Astrocyte (in vitro differentiated cells and primary cell): ENCODE measurements at regions not wholly inside any gene's neighbourhood (a gene's known extent, or its start where the extent isn't known, plus 50 kb on each side); places are given as distances from the start of the nearest gene placed in this dataset.

Experiments used
- DNase-seq: peaks from one replicate; pipeline ENCODE4 v3.0.0-alpha.2; 2010; ENCODE audit warnings: low read depth
- FAIRE-seq: peaks from 2 replicates; lab custom pipeline; 2011; peaks lifted over from hg19 to GRCh38; lab: Jason Lieb, UNC
- H2AFZ ChIP-seq: 2 replicates; pipeline ENCODE4 v1.6.0; 2012; ENCODE audit warnings: low read depth, low read length, inconsistent platforms
- H3K27ac ChIP-seq: 2 replicates; pipeline ENCODE4 v1.5.1; 2011; ENCODE audit warnings: low read depth, low read length, inconsistent platforms
- H3K27me3 ChIP-seq: 2 replicates; pipeline ENCODE4 v1.6.0; 2011; ENCODE audit warnings: low read length, inconsistent platforms; ENCODE audit not compliant: insufficient read depth
- H3K36me3 ChIP-seq: 2 replicates; pipeline ENCODE4 v1.5.1; 2011; ENCODE audit warnings: low read length, inconsistent platforms; ENCODE audit not compliant: insufficient read depth
- H3K4me1 ChIP-seq: 2 replicates; pipeline ENCODE4 v1.5.1; 2011; ENCODE audit warnings: low read length, inconsistent platforms; ENCODE audit not compliant: insufficient read depth
- H3K4me2 ChIP-seq: 2 replicates; pipeline ENCODE4 v1.6.0; 2012; ENCODE audit warnings: low read length, inconsistent platforms
- H3K4me3 ChIP-seq: 2 replicates; pipeline ENCODE4 v1.5.1; 2011; ENCODE audit warnings: low read depth, mild to moderate bottlenecking, low read length, inconsistent platforms; ENCODE audit not compliant: insufficient read depth
- H3K79me2 ChIP-seq: 2 replicates; pipeline ENCODE4 v1.6.0; 2012; ENCODE audit warnings: mild to moderate bottlenecking, low read length, inconsistent platforms; ENCODE audit not compliant: insufficient read depth
- H3K9ac ChIP-seq: 2 replicates; pipeline ENCODE4 v1.6.0; 2012; ENCODE audit warnings: mild to moderate bottlenecking, low read length, inconsistent platforms
- H3K9me3 ChIP-seq: 2 replicates; pipeline ENCODE4 v1.5.1; 2012; ENCODE audit warnings: low read depth, mild to moderate bottlenecking, low read length, inconsistent platforms; ENCODE audit not compliant: insufficient read depth
- H4K20me1 ChIP-seq: 2 replicates; pipeline ENCODE4 v1.6.0; 2012; ENCODE audit warnings: low read length, inconsistent platforms; ENCODE audit not compliant: insufficient read depth
- H3K27ac Mint-ChIP-seq: one replicate; pipeline ENCODE4 v1.8.0; 2021; ENCODE audit warnings: mild to moderate bottlenecking, mixed read lengths; ENCODE audit not compliant: unreplicated experiment
- H3K27me3 Mint-ChIP-seq: one replicate; pipeline ENCODE4 v1.8.0; 2021; ENCODE audit warnings: low read depth, mixed read lengths; ENCODE audit not compliant: unreplicated experiment
- H3K36me3 Mint-ChIP-seq: one replicate; pipeline ENCODE4 v1.8.0; 2021; ENCODE audit warnings: low read depth, mixed read lengths; ENCODE audit not compliant: unreplicated experiment
- H3K4me1 Mint-ChIP-seq: one replicate; pipeline ENCODE4 v1.8.0; 2021; ENCODE audit warnings: low read depth, mixed read lengths; ENCODE audit not compliant: unreplicated experiment
- H3K4me3 Mint-ChIP-seq: one replicate; pipeline ENCODE4 v1.8.0; 2021; ENCODE audit warnings: mild to moderate bottlenecking, moderate library complexity, mixed read lengths; ENCODE audit not compliant: unreplicated experiment
- H3K9me3 Mint-ChIP-seq: one replicate; pipeline ENCODE4 v1.8.0; 2021; ENCODE audit warnings: mild to moderate bottlenecking, mixed read lengths; ENCODE audit not compliant: unreplicated experiment
- EZH2 ChIP-seq: IDR thresholded peaks from 2 replicates; pipeline ENCODE4 v1.6.1; 2012; ENCODE audit warnings: mild to moderate bottlenecking, low read length, inconsistent platforms; ENCODE audit not compliant: insufficient read depth
- TF ChIP-seq, protein P1 (sequence below): IDR thresholded peaks from 2 replicates; pipeline ENCODE4 v1.5.1; 2011; ENCODE audit warnings: low read depth, mild to moderate bottlenecking, inconsistent platforms, low read length, moderate library complexity; ENCODE audit not compliant: insufficient read depth

DNA sequence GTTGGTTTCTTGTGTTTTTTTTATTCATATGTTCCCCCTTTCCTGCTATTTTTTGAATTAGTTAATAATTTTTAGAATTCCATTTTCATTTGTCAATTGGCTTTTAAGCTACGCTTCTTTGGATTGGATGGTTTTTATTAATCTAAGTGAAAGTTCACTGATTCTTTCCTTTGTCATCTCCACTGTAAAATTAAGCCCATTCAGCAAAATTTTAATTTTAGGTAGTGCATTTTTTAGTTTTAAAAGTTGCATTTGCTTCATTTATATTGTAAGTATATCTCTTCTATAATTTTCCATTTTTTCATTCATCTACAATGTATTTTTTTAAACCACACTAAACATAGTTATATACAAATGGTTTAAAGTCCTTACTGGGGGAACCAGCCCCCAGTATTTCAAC is 417.3 kb upstream of the HTR2C start:
- DNase-seq, result no peak
- no peaks in the 10 kb centered on the region for H3K9me3 ChIP-seq
- H4K20me1 ChIP-seq, result no peaks in the 10 kb centered on the region
- TF ChIP-seq, protein P1, sequence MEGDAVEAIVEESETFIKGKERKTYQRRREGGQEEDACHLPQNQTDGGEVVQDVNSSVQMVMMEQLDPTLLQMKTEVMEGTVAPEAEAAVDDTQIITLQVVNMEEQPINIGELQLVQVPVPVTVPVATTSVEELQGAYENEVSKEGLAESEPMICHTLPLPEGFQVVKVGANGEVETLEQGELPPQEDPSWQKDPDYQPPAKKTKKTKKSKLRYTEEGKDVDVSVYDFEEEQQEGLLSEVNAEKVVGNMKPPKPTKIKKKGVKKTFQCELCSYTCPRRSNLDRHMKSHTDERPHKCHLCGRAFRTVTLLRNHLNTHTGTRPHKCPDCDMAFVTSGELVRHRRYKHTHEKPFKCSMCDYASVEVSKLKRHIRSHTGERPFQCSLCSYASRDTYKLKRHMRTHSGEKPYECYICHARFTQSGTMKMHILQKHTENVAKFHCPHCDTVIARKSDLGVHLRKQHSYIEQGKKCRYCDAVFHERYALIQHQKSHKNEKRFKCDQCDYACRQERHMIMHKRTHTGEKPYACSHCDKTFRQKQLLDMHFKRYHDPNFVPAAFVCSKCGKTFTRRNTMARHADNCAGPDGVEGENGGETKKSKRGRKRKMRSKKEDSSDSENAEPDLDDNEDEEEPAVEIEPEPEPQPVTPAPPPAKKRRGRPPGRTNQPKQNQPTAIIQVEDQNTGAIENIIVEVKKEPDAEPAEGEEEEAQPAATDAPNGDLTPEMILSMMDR, result no peak
- TF ChIP-seq EZH2, result no peak
- H3K4me1 ChIP-seq, result no peaks in the 10 kb centered on the region
- H3K9ac ChIP-seq, result no peak overlapping the region
- no peak overlapping the region for H3K27ac ChIP-seq
- Mint-ChIP-seq H3K4me3 (no peak overlapping the region), H3K9me3 (peaks cover 2% of the 10 kb centered on the region), H3K27me3 (no peaks in the 10 kb centered on the region), H3K27ac (no peak overlapping the region), H3K36me3 (no peaks in the 10 kb centered on the region), H3K4me1 (no peaks in the 10 kb centered on the region)
- no peak overlapping the region for H3K4me2 ChIP-seq
- H3K27me3 ChIP-seq, result no peaks in the 10 kb centered on the region
- H3K79me2 ChIP-seq, result no peaks in the 10 kb centered on the region
- H3K4me3 ChIP-seq, result no peak overlapping the region
- FAIRE-seq, result no peak
- H2AFZ ChIP-seq, result no peak overlapping the region
- H3K36me3 ChIP-seq, result no peaks in the 10 kb centered on the region

DNA sequence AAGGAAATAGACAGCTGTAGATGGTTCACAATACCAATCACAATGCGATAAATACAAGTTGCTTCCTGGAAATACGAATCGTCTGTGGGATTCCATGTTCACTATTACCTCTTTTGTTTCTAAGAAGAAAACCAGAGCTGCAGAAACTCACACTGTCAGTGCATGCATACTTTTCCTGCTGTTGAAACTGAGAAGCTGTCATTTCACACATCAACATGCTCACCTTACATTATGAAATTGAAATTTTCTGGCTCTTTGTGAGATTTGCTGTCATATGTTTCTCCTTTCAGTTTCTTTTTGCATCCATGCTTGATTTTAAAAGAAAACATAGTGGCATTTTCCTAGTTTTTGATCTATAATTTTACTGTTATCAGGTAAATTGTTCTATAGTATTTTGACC is 418.3 kb upstream of the HTR2C start:
- Histone ChIP-seq H2AFZ (no peak overlapping the region), H3K27me3 (no peaks in the 10 kb centered on the region), H3K9ac (no peak overlapping the region), H3K27ac (no peak overlapping the region), H3K9me3 (no peaks in the 10 kb centered on the region), H3K36me3 (no peaks in the 10 kb centered on the region), H4K20me1 (no peaks in the 10 kb centered on the region), H3K4me3 (no peak overlapping the region), H3K79me2 (no peaks in the 10 kb centered on the region), H3K4me2 (no peak overlapping the region), H3K4me1 (no peaks in the 10 kb centered on the region)
- Mint-ChIP-seq H3K9me3 (peaks cover 2% of the 10 kb centered on the region), H3K4me1 (no peaks in the 10 kb centered on the region), H3K27ac (no peak overlapping the region), H3K4me3 (no peak overlapping the region), H3K27me3 (no peaks in the 10 kb centered on the region), H3K36me3 (no peaks in the 10 kb centered on the region)
- DNase-seq (no peak), FAIRE-seq (peak; percentile 58)
- no peak for TF ChIP-seq EZH2
- TF ChIP-seq, protein P1, result no peak

DNA sequence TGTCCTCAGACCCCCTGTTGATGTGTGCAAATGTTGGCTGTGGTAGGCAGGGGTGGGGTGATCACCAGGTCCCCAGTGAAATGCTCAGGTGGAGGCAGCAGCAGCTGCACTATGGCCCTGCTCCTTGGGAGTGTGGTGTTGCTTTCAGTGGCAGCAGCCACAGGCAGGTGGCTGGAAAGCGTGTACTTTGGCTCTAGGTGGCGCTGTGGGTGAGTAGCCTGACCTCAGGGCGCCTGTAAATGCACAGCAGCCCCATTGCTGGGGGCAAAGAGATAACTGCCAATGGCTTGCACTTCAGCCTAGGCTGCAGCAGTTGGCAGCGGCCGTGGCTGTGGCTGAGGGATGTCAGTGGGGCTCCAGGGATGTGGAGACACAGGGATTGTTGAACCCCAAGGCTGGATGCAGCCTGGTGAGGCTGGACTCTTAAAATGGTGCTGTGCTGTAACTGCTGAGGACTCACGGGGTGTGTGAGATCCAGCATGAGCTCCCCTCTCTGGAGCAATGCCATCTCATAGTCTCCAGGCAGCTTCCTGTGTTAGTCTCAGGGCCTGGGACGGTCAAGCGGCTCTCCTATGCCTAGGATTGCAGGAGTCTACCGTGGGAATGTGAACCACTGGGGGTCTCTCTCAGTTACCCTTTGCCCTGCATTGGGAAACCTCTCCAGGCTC is 421.7 kb upstream of the HTR2C start:
- Mint-ChIP-seq H3K27ac (no peak overlapping the region), H3K27me3 (no peaks in the 10 kb centered on the region), H3K4me1 (no peaks in the 10 kb centered on the region), H3K36me3 (no peaks in the 10 kb centered on the region), H3K9me3 (peaks cover 2% of the 10 kb centered on the region), H3K4me3 (no peak overlapping the region)
- DNase-seq (no peak), FAIRE-seq (no peak)
- TF ChIP-seq, protein P1, result no peak
- TF ChIP-seq EZH2, result no peak
- no peak overlapping the region for H3K9ac ChIP-seq
- H3K4me3 ChIP-seq, result no peak overlapping the region
- H3K79me2 ChIP-seq, result no peaks in the 10 kb centered on the region
- no peaks in the 10 kb centered on the region for H3K27me3 ChIP-seq
- H3K4me2 ChIP-seq, result no peak overlapping the region
- no peak overlapping the region for H3K27ac ChIP-seq
- H4K20me1 ChIP-seq, result no peaks in the 10 kb centered on the region
- H3K36me3 ChIP-seq, result no peaks in the 10 kb centered on the region
- H3K4me1 ChIP-seq, result no peaks in the 10 kb centered on the region
- no peaks in the 10 kb centered on the region for H3K9me3 ChIP-seq
- no peak overlapping the region for H2AFZ ChIP-seq
